Upper lobe of left lung (tissue), 4 donors: ENCODE measurements at regions not wholly inside any gene's neighbourhood (a gene's known extent, or its start where the extent isn't known, plus 50 kb on each side); places are given as distances from the start of the nearest gene placed in this dataset.

Experiments used
- EP300 ChIP-seq, 4 donors: sonication (generic); formaldehyde crosslinking; IDR thresholded peaks; one replicate each; pipeline ENCODE4 v1.5.1; 2017; ENCODE audit warnings: antibody characterized with exemption in 4 of 4, control low read depth in 2 of 4
- POLR2A ChIP-seq, 4 donors: fragments of 450-650 bp; IDR thresholded peaks; one replicate each; pipeline ENCODE4 v1.5.1; 2016 to 2017; ENCODE audit warnings: antibody characterized with exemption in 4 of 4, mild to moderate bottlenecking in 2 of 4
- TF ChIP-seq, protein P1 (sequence below), 6 experiments: fragments of 450-650 bp in 4 of 6; fragments of 200-600 bp in 2 of 6; sonication (generic) in 2 of 6; IDR thresholded peaks; one replicate each; pipeline ENCODE4 v1.5.1; 2016 to 2019; ENCODE audit warnings: antibody characterized with exemption in 6 of 6

DNA sequence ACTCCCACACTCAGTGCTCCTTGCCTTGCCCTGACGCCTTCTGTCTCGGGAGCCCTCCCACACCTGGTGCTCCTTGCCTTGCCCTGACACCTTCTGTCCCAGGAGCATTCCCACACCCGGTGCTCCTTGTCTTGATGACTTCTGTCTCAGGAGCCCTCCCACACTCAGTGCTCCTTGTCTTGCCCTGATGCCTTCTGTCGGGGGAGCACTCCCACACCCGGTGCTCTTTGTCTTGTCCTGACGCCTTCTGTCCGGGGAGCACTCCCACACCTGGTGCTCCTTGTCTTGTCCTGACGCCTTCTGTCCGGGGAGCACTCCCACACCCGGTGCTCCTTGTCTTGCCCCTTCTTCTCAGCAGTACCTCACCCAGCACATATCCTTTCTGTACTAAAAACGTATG is 207.2 kb upstream of the ADARB2 start:
- TF ChIP-seq, protein P1, sequence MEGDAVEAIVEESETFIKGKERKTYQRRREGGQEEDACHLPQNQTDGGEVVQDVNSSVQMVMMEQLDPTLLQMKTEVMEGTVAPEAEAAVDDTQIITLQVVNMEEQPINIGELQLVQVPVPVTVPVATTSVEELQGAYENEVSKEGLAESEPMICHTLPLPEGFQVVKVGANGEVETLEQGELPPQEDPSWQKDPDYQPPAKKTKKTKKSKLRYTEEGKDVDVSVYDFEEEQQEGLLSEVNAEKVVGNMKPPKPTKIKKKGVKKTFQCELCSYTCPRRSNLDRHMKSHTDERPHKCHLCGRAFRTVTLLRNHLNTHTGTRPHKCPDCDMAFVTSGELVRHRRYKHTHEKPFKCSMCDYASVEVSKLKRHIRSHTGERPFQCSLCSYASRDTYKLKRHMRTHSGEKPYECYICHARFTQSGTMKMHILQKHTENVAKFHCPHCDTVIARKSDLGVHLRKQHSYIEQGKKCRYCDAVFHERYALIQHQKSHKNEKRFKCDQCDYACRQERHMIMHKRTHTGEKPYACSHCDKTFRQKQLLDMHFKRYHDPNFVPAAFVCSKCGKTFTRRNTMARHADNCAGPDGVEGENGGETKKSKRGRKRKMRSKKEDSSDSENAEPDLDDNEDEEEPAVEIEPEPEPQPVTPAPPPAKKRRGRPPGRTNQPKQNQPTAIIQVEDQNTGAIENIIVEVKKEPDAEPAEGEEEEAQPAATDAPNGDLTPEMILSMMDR (IDR thresholded peaks at IDR 0.05) = no peak
- TF ChIP-seq POLR2A (IDR thresholded peaks at IDR 0.05) (no peak), EP300 (IDR thresholded peaks at IDR 0.05) (no peak)
